OCI-M2 (cell line): ENCODE measurements at regions not wholly inside any gene's neighbourhood (a gene's known extent, or its start where the extent isn't known, plus 50 kb on each side); places are given as distances from the start of the nearest gene placed in this dataset.

Experiments
- DNase-seq: peaks from one replicate; lab custom pipeline; 2025; ENCODE audit not compliant: unreplicated experiment; lab: John Stamatoyannopoulos, UW

GRCh38 chr4:183763990-183764754 lies 105.1 kb downstream of the TRAPPC11 start:
- DNase-seq = no peak

- DNase-seq = no peak
Observed at GRCh38 chr4:183765251-183765911, 106.3 kb downstream of the TRAPPC11 start.

GRCh38 chr4:183766140-183766539 lies 107.0 kb downstream of the TRAPPC11 start:
- no peak for DNase-seq

GRCh38 chr4:183770906-183771305 lies 111.8 kb downstream of the TRAPPC11 start:
- DNase-seq = no peak

- no peak for DNase-seq
Observed at GRCh38 chr4:183772361-183772760, 113.3 kb downstream of the TRAPPC11 start.

- DNase-seq = no peak
Observed at GRCh38 chr4:183773790-183774189, 114.7 kb downstream of the TRAPPC11 start.

- no peak for DNase-seq
Observed at GRCh38 chr4:183783306-183783705, 121.8 kb upstream of the STOX2 start.

- DNase-seq = no peak
Observed at GRCh38 chr4:183783991-183784553, 121.0 kb upstream of the STOX2 start.

GRCh38 chr4:183788308-183788905 lies 116.7 kb upstream of the STOX2 start:
- no peak for DNase-seq

- no peak for DNase-seq
Observed at GRCh38 chr4:183789657-183790056, 115.5 kb upstream of the STOX2 start.

- no peak for DNase-seq
Observed at GRCh38 chr4:183790661-183791060, 114.4 kb upstream of the STOX2 start.

GRCh38 chr4:183797011-183797444 lies 108.1 kb upstream of the STOX2 start:
- no peak for DNase-seq

GRCh38 chr4:183797445-183798300 lies 107.4 kb upstream of the STOX2 start:
- DNase-seq = no peak

- DNase-seq = no peak
Observed at GRCh38 chr4:183798301-183799253, 106.5 kb upstream of the STOX2 start.

- no peak for DNase-seq
Observed at GRCh38 chr4:183801457-183802165, 103.5 kb upstream of the STOX2 start.

- DNase-seq = no peak
Observed at GRCh38 chr4:183806341-183806740, 98.8 kb upstream of the STOX2 start.

- DNase-seq = no peak
Observed at GRCh38 chr4:183807420-183808096, 97.5 kb upstream of the STOX2 start.

GRCh38 chr4:183808097-183808456 lies 97.0 kb upstream of the STOX2 start:
- DNase-seq = no peak

- no peak for DNase-seq
Observed at GRCh38 chr4:183812567-183812966, 92.5 kb upstream of the STOX2 start.
